H9 (cell line): ENCODE measurements at regions not wholly inside any gene's neighbourhood (a gene's known extent, or its start where the extent isn't known, plus 50 kb on each side); places are given as distances from the start of the nearest gene placed in this dataset.

Source experiments
- DNase-seq: peaks from one replicate; pipeline ENCODE4 v3.0.0-alpha.2; 2017
- H2AFZ ChIP-seq: one replicate; pipeline ENCODE4 v1.6.1; 2013; ENCODE audit warnings: mild to moderate bottlenecking, low read length, control low read depth, moderate library complexity
- H2AK5ac ChIP-seq: 2 replicates; pipeline ENCODE4 v1.6.1; 2013; ENCODE audit warnings: low read length, control low read depth, mixed read lengths; ENCODE audit not compliant: insufficient read length
- H2BK120ac ChIP-seq: one replicate; pipeline ENCODE4 v1.6.1; 2013; ENCODE audit warnings: low read depth, mild to moderate bottlenecking, low read length, control low read depth, inconsistent platforms; ENCODE audit not compliant: poor library complexity, severe bottlenecking
- H2BK12ac ChIP-seq: 2 replicates; pipeline ENCODE4 v1.6.1; 2013; ENCODE audit warnings: low read length, control low read depth, mixed read lengths, low read depth; ENCODE audit not compliant: insufficient read length
- H2BK15ac ChIP-seq: 2 replicates; pipeline ENCODE4 v1.6.1; 2013; ENCODE audit warnings: low read depth, low read length, control low read depth
- H2BK20ac ChIP-seq: one replicate; pipeline ENCODE4 v1.6.1; 2013; ENCODE audit warnings: low read depth, mild to moderate bottlenecking, low read length, control low read depth, inconsistent platforms; ENCODE audit not compliant: poor library complexity, severe bottlenecking
- H2BK5ac ChIP-seq: 2 replicates; pipeline ENCODE4 v1.6.1; 2013; ENCODE audit warnings: low read length, control low read depth, mixed read lengths; ENCODE audit not compliant: insufficient read length
- H3K14ac ChIP-seq: 2 replicates; pipeline ENCODE4 v1.6.1; 2013; ENCODE audit warnings: low read length, control low read depth; ENCODE audit not compliant: insufficient read depth
- H3K18ac ChIP-seq: 2 replicates; pipeline ENCODE4 v1.6.1; 2013; ENCODE audit warnings: low read depth, mild to moderate bottlenecking, mixed read lengths, low read length, control low read depth; ENCODE audit not compliant: insufficient read length
- H3K23ac ChIP-seq: 2 replicates; pipeline ENCODE4 v1.6.1; 2013; ENCODE audit warnings: low read length, control low read depth, mixed read lengths, low read depth; ENCODE audit not compliant: insufficient read length
- H3K23me2 ChIP-seq: 2 replicates; pipeline ENCODE4 v1.6.1; 2013; ENCODE audit warnings: low read depth, mild to moderate bottlenecking, mixed read lengths, low read length, control low read depth; ENCODE audit not compliant: insufficient read length, poor library complexity, severe bottlenecking
- H3K27ac ChIP-seq: 2 replicates; pipeline ENCODE4 v1.5.1; 2013; ENCODE audit warnings: low read length, control low read depth, mixed read lengths, low read depth; ENCODE audit not compliant: insufficient read length
- H3K27me3 ChIP-seq: 2 replicates; pipeline ENCODE4 v1.6.1; 2013; ENCODE audit warnings: low read length, control low read depth, inconsistent platforms; ENCODE audit not compliant: insufficient read depth
- H3K4ac ChIP-seq: 2 replicates; pipeline ENCODE4 v1.6.1; 2013; ENCODE audit warnings: low read depth, mild to moderate bottlenecking, control low read depth, inconsistent platforms, low read length, moderate library complexity
- H3K4me1 ChIP-seq: 2 replicates; pipeline ENCODE4 v1.6.1; 2013; ENCODE audit warnings: low read length, control low read depth, inconsistent platforms; ENCODE audit not compliant: insufficient read depth
- H3K4me2 ChIP-seq: 2 replicates; pipeline ENCODE4 v1.6.1; 2013; ENCODE audit warnings: low read length, control low read depth, mixed read lengths; ENCODE audit not compliant: insufficient read length, insufficient read depth
- H3K56ac ChIP-seq: 2 replicates; pipeline ENCODE4 v1.6.1; 2013; ENCODE audit warnings: low read depth, mild to moderate bottlenecking, mixed read lengths, low read length, control low read depth; ENCODE audit not compliant: insufficient read length
- H3K79me1 ChIP-seq: 2 replicates; pipeline ENCODE4 v1.6.1; 2013; ENCODE audit warnings: low read depth, mild to moderate bottlenecking, moderate library complexity, low read length, control low read depth, inconsistent platforms; ENCODE audit not compliant: insufficient read depth, poor library complexity, severe bottlenecking
- H3K79me2 ChIP-seq: 2 replicates; pipeline ENCODE4 v1.6.1; 2013; ENCODE audit warnings: low read length, control low read depth, inconsistent platforms; ENCODE audit not compliant: insufficient read depth
- H3K9ac ChIP-seq: 2 replicates; pipeline ENCODE4 v1.6.1; 2013; ENCODE audit warnings: low read length, control low read depth, mixed read lengths; ENCODE audit not compliant: insufficient read length; ENCODE audit errors: extremely low read depth
- H3K9me3 ChIP-seq: one replicate; pipeline ENCODE4 v1.6.1; 2013; ENCODE audit warnings: low read depth, low read length, inconsistent platforms; ENCODE audit not compliant: control insufficient read depth
- H3T11ph ChIP-seq: one replicate; pipeline ENCODE4 v1.6.1; 2013; ENCODE audit warnings: mild to moderate bottlenecking, low read length, control low read depth, inconsistent platforms
- H4K20me1 ChIP-seq: one replicate; pipeline ENCODE4 v1.6.1; 2013; ENCODE audit not compliant: control insufficient read depth, insufficient read length, insufficient read depth
- H4K5ac ChIP-seq: 2 replicates; pipeline ENCODE4 v1.6.1; 2013; ENCODE audit warnings: low read depth, mild to moderate bottlenecking, mixed read lengths, low read length, control low read depth; ENCODE audit not compliant: insufficient read length
- H4K8ac ChIP-seq: replicated peaks from 2 replicates; pipeline ENCODE4 v1.6.1; 2013; ENCODE audit warnings: low read length, control low read depth, mixed read lengths, low read depth; ENCODE audit not compliant: insufficient read length
- H4K91ac ChIP-seq: 2 replicates; pipeline ENCODE4 v1.6.1; 2013; ENCODE audit warnings: low read depth, mild to moderate bottlenecking, moderate library complexity, mixed read lengths, low read length, control low read depth; ENCODE audit not compliant: insufficient read length
- H3K27ac Mint-ChIP-seq, 3 experiments: 2 replicates in 2 of 3; 3 replicates in 1 of 3; pipeline ENCODE4 v1.8.0; 2020 to 2021; ENCODE audit warnings: mixed read lengths in 3 of 3, mild to moderate bottlenecking in 1 of 3, moderate library complexity in 1 of 3
- H3K27me3 Mint-ChIP-seq: 2 replicates; pipeline ENCODE4 v1.8.0; 2021; ENCODE audit warnings: low read depth, mild to moderate bottlenecking, moderate library complexity, mixed read lengths
- H3K36me3 Mint-ChIP-seq, 3 experiments: 2 replicates in 2 of 3; 3 replicates in 1 of 3; pipeline ENCODE4 v1.8.0; 2020 to 2021; ENCODE audit warnings: low read depth in 3 of 3, mixed read lengths in 3 of 3; ENCODE audit not compliant: insufficient read depth in 1 of 3
- H3K4me1 Mint-ChIP-seq, 2 experiments: 2 replicates each; pipeline ENCODE4 v1.8.0; 2020; ENCODE audit warnings: mixed read lengths in 2 of 2
- H3K4me3 Mint-ChIP-seq, 2 experiments: 2 replicates in 1 of 2; 3 replicates in 1 of 2; pipeline ENCODE4 v1.8.0; 2020 to 2021; ENCODE audit warnings: mild to moderate bottlenecking in 2 of 2, mixed read lengths in 2 of 2, moderate library complexity in 1 of 2
- H3K9me3 Mint-ChIP-seq, 2 experiments: 2 replicates in 1 of 2; 3 replicates in 1 of 2; pipeline ENCODE4 v1.8.0; 2020; ENCODE audit warnings: mild to moderate bottlenecking in 2 of 2, mixed read lengths in 2 of 2, moderate library complexity in 1 of 2
- CTCF ChIP-seq: fragments of 200-600 bp; sonication (generic); conservative IDR thresholded peaks from 3 replicates; pipeline ENCODE4 v1.8.0; 2021; ENCODE audit warnings: antibody characterized with exemption, mild to moderate bottlenecking
- WGBS: extraction: QIAGEN DNeasy Blood & Tissue Kit; methylation state at CpG from one replicate; pipeline ENCODE4 v1.1.7; 2013; ENCODE audit warnings: missing lambda C conversion rate, low lambda C conversion rate, mixed read lengths; ENCODE audit not compliant: insufficient read length; ENCODE audit errors: extremely low coverage; 5-methylcytosine and 5-hydroxymethylcytosine counted together

- Mint-ChIP-seq H3K4me3 (no peak overlapping the region), H3K36me3 (no peaks in the 10 kb centered on the region), H3K27me3 (peaks cover 8% of the 10 kb centered on the region), H3K27ac (no peak overlapping the region), H3K4me1 (peaks cover 9 to 25% of the 10 kb centered on the region in 2 experiments), H3K9me3 (no peaks in the 10 kb centered on the region; a peak in 1 of 5 replicates)
- Histone ChIP-seq H2AK5ac (no peak overlapping the region), H3K27me3 (no peaks in the 10 kb centered on the region), H3K27ac (no peak overlapping the region), H2BK120ac (no peak overlapping the region), H4K5ac (no peak overlapping the region), H2BK5ac (no peak overlapping the region), H3K9me3 (no peaks in the 10 kb centered on the region), H3K18ac (no peak overlapping the region), H4K91ac (no peak overlapping the region), H3K56ac (no peak overlapping the region), H3T11ph (no peak overlapping the region), H3K4ac (no peak overlapping the region), H3K4me1 (no peaks in the 10 kb centered on the region), H3K79me1 (no peaks in the 10 kb centered on the region), H4K8ac (no peak overlapping the region), H3K4me2 (no peak overlapping the region), H3K14ac (no peak overlapping the region), H2BK12ac (no peak overlapping the region), H3K79me2 (no peaks in the 10 kb centered on the region), H3K23me2 (no peaks in the 10 kb centered on the region), H2BK20ac (no peak overlapping the region), H2BK15ac (no peak overlapping the region), H4K20me1 (no peaks in the 10 kb centered on the region), H3K9ac (no peak overlapping the region), H2AFZ (no peak overlapping the region), H3K23ac (no peak overlapping the region)
- DNase-seq: no peak
- no peak for TF ChIP-seq CTCF
- no CpG with 5 or more reads among the region's 6 CpGs for WGBS
Measured at GRCh38 chr1:30250984-30251850, 472.2 kb downstream of the MATN1 start.
